NCI-H526 treated with DMSO at 0.1 percent for 48 hours (cell line): ENCODE measurements at regions not wholly inside any gene's neighbourhood (a gene's known extent, or its start where the extent isn't known, plus 50 kb on each side); places are given as distances from the start of the nearest gene placed in this dataset.
A peak's percentile ranks its signal among the peaks of the same experiment; 100 is the strongest.
"Not testable (repeated sequence)": the region's sequence is repeated elsewhere in the genome, so short reads cannot be mapped to it uniquely, and the experiment has no call there.

Experiments
- DNase-seq: peaks from one replicate; lab custom pipeline; 2025; lab: John Stamatoyannopoulos, UW

DNA sequence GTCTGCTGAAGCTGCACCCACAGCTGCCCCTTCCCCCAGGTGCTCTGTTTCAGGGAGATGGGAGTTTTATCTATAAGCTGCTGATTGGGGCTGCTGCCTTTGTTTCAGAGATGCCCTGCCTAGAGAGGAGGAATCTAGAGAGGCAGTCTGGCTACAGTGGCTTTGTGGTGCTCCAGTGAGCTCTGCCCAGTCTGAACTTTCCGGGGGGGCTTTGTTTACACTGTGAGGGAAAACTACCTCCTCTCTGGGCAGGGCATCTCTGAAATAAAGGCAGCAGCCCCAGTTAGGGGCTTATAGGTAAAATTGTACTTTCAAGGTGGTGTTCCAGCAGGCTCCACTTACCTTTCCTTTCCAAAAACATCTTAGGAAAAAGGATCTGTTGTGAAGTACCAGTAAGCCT lies 242.2 kb downstream of the SPRY1 start:
- no peak for DNase-seq

- DNase-seq = no peak
Observed at GRCh38 chr4:123640271-123640670, 243.7 kb downstream of the SPRY1 start.

DNA sequence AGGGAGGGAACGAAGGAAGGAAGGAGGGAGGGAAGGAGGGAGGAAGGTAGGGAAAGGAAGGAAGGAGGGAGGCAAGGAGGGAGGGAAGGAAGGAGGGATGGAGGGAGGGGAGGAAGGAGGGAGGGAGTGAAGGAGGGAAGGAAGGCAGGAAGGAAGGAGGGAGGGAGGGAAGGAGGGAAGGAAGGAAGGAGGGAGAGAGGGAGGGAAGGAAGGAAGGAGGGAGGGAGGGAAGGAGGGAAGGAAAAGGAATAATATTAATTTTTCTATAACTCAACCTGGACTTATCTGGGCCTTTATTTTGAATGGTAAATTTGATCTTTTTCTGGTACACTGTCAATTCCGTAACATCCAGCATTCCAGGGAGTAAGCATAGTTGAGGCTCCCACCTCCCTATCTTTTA lies 244.2 kb downstream of the SPRY1 start:
- no peak for DNase-seq

GRCh38 chr4:123643691-123644090 lies 247.1 kb downstream of the SPRY1 start:
- no peak for DNase-seq

- no peak for DNase-seq
Observed at GRCh38 chr4:123649250-123649644, 252.7 kb downstream of the SPRY1 start.

GRCh38 chr4:123649645-123650391 lies 253.2 kb downstream of the SPRY1 start:
- DNase-seq = peak; percentile 99

GRCh38 chr4:123651066-123651465 lies 254.5 kb downstream of the SPRY1 start:
- DNase-seq = peak; percentile 33

GRCh38 chr4:123651536-123652180 lies 255.1 kb downstream of the SPRY1 start:
- no peak for DNase-seq

- no peak for DNase-seq
Observed at GRCh38 chr4:123652476-123652875, 255.9 kb downstream of the SPRY1 start.

- DNase-seq = no peak
Observed at GRCh38 chr4:123653236-123653635, 256.6 kb downstream of the SPRY1 start.

DNA sequence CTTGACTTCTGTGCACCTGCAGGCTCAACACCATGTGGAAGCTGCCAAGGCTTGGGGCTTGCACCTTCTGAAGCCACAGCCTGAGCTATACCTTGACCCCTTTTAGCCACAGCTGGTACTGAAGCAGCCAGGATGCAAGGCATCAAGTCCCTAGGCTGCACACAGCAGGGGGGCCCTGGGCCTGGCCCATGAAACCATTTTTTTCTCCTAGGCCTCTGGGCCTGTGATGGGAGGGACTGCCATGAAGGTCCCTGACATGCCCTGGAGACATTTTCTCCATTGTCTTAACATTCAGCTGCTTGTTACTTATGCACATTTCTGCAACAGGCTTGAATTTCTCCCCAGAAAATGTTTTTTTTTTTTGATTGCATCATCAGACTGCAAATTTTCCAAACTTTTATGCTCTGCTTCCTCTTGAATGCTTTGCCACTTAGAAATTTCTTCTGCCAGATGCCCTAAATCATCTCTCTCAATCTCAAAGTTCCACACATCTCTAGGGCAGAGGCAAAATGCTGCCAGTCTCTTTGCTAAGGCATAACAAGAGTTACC lies 260.2 kb downstream of the SPRY1 start:
- not testable (repeated sequence) for DNase-seq

GRCh38 chr4:123657606-123658005 lies 261.0 kb downstream of the SPRY1 start:
- not testable (repeated sequence) for DNase-seq

DNA sequence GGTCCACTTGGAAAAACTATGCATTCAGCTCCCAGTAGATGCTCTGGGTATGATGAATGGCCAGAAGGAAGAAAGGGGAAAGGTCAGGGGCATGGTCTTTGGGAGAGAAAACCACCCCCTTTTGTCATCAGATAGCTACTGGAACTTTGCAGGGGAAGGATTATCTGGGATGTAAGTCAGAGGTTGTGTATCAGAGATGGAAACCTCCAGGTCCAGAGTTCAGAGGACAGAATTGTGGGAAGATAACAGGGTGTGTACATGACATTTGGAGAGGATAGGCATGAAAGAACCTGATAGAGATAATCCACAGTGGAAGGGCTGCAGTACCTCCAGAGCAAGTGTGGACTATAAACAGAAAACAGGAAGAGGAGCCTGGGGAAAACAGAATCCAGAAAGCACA lies 262.7 kb downstream of the SPRY1 start:
- no peak for DNase-seq

GRCh38 chr4:123659730-123660129 lies 263.1 kb downstream of the SPRY1 start:
- DNase-seq = peak; percentile 21

- DNase-seq = peak; percentile 21
Observed at GRCh38 chr4:123661080-123661737, 264.6 kb downstream of the SPRY1 start.

- DNase-seq = no peak
Observed at GRCh38 chr4:123662827-123663226, 266.2 kb downstream of the SPRY1 start.

DNA sequence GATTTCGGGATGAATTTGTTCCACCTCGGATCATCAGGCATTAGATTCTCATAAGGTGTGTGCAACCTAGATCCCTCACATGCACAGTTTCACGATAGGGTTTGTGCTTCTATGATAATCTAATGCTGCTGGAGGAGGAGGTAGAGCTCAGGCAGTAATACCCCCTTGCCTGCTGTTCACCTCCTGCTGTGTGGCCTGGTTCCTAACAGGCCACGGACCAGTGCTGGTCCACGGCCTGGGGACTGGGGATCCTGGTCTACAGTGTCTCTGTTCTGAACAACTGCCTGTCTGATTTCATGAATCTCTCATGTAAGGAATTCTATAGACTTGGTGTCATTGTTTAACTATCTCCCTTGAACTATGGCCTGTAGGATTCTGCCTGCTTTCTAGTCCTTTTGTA lies 269.9 kb downstream of the SPRY1 start:
- no peak for DNase-seq

DNA sequence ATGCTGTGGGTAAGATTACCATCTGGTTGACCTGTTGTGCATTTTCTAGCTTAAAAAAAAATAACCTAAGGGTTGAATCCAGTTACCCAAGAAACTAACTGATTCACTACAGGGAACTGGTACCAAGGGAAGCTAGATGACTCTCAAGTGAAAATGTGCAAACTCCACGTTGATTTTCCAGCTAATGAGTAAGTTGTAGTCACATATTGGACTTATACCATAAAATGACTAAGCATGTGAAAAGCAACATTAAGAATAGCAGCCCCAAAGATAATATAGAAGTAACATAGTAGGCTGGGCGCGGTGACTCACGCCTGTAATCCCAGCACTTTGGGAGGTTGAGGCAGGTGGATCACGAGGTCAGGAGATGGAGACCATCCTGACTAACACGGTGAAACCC lies 270.9 kb downstream of the SPRY1 start:
- DNase-seq = no peak

DNA sequence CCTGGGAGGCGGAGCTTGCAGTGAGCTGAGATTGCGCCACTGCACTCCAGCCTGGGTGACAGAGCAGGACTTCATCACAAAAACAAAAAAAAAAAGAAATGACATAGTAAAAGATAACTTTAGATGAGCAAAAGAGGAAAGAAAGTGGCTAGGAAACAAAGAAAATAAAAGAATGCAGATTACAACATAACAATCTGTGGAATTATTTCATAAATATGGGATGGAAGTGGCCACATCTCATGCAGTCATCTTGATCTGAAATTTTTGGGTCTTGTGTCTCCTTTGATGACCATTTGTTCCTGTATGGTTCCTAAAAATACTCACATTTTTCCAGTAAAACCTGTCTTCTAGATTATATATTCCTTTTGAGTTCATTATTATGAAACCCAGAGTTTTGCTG lies 271.4 kb downstream of the SPRY1 start:
- no peak for DNase-seq

GRCh38 chr4:123671636-123672404 lies 275.2 kb downstream of the SPRY1 start:
- DNase-seq = no peak

DNA sequence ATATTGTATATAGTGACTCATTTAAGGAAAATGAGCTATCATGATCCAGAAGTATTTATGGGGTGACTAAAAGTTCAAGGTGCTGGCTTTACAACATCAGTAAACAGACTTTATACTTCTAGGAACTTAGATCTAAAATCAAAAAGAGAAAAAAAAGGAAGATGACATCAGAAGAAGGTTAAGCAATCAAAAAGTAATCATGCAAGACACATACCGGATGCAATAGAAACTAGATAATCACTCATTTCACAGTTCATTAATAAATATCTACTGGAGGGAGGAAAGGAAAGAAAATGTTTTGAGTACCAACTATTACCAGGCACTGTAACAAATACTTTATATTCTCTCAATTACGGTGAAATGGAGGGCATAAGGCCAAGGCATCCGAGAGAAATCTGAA lies 276.4 kb downstream of the SPRY1 start:
- DNase-seq = no peak

GRCh38 chr4:123673971-123674370 lies 277.4 kb downstream of the SPRY1 start:
- no peak for DNase-seq
